Spleen (tissue), 7 donors: ENCODE measurements at regions not wholly inside any gene's neighbourhood (a gene's known extent, or its start where the extent isn't known, plus 50 kb on each side); places are given as distances from the start of the nearest gene placed in this dataset.

Source experiments
- POLR2A ChIP-seq, 3 donors: fragments of 450-650 bp; IDR thresholded peaks; one replicate each; pipeline ENCODE4 v1.5.1; 2017; ENCODE audit warnings: antibody characterized with exemption in 3 of 3, mild to moderate bottlenecking in 1 of 3
- POLR2AphosphoS5 ChIP-seq, 3 donors: sonication (generic); formaldehyde crosslinking; IDR thresholded peaks; one replicate each; pipeline ENCODE4 v1.5.1; 2017; ENCODE audit warnings: antibody characterized with exemption in 3 of 3
- TF ChIP-seq, protein P1 (sequence below), 11 experiments: fragments of 200-600 bp in 7 of 11; fragments of 450-650 bp in 4 of 11; sonication (generic) in 4 of 11; IDR thresholded peaks in 8 of 11; conservative IDR thresholded peaks in 3 of 11; 1 replicate in 7 of 11; 2 replicates in 4 of 11; pipeline versions ENCODE4 v1.4.0 to v1.8.0; 2016 to 2021; ENCODE audit warnings: antibody characterized with exemption in 11 of 11, inconsistent platforms in 4 of 11, mild to moderate bottlenecking in 1 of 11
- donor health status: DM: no; HTN: no; CAD: no; lungs with moderate emphysema.
- donor health status: DM: no; HTN: no; CAD: no.
- donor health status: DM: no; HTN: no; CAD: no.

DNA sequence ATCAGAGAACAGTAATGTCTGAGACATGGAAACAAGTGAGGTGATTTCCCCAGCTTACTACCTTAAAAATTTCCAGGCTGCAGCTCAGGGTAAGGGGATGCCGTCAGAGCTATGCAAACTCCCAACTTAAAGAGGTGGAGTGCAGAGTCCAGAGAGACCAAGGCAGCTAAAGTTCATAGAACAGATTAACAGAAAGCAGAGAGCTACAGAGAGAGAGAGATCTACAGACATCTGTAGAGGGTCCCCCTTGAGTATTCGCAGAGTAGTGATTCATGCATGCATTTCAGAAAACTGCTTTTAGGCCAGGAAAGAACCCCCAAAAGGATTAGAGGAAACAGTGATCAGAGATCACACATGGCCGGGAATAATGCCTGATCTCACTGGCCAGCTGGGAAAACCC is 306.2 kb upstream of the PUM3 start:
- no peak for TF ChIP-seq POLR2AphosphoS5 (IDR thresholded peaks at IDR 0.05)
- TF ChIP-seq, protein P1, sequence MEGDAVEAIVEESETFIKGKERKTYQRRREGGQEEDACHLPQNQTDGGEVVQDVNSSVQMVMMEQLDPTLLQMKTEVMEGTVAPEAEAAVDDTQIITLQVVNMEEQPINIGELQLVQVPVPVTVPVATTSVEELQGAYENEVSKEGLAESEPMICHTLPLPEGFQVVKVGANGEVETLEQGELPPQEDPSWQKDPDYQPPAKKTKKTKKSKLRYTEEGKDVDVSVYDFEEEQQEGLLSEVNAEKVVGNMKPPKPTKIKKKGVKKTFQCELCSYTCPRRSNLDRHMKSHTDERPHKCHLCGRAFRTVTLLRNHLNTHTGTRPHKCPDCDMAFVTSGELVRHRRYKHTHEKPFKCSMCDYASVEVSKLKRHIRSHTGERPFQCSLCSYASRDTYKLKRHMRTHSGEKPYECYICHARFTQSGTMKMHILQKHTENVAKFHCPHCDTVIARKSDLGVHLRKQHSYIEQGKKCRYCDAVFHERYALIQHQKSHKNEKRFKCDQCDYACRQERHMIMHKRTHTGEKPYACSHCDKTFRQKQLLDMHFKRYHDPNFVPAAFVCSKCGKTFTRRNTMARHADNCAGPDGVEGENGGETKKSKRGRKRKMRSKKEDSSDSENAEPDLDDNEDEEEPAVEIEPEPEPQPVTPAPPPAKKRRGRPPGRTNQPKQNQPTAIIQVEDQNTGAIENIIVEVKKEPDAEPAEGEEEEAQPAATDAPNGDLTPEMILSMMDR (IDR thresholded peaks at IDR 0.05 in 8 of 11, conservative IDR thresholded peaks at IDR 0.05 in 3 of 11) = no peak
- TF ChIP-seq POLR2A (IDR thresholded peaks at IDR 0.05) = no peak
